BLaER1 (cell line): ENCODE measurements at regions not wholly inside any gene's neighbourhood (a gene's known extent, or its start where the extent isn't known, plus 50 kb on each side); places are given as distances from the start of the nearest gene placed in this dataset.
A peak's percentile ranks its signal among the peaks of the same experiment; 100 is the strongest.

Experiments used
- H3K27ac ChIP-seq: shearing (Covaris generic); formaldehyde crosslinking; 2 replicates; pipeline ENCODE4 v1.8.1; 2022
- H3K27me3 ChIP-seq: shearing (Covaris generic); formaldehyde crosslinking; 2 replicates; pipeline ENCODE4 v1.8.1; 2022
- H3K36me3 ChIP-seq: shearing (Covaris generic); formaldehyde crosslinking; 2 replicates; pipeline ENCODE4 v1.8.1; 2022
- H3K4me1 ChIP-seq: shearing (Covaris generic); formaldehyde crosslinking; 2 replicates; pipeline ENCODE4 v1.8.1; 2022
- H3K4me2 ChIP-seq: shearing (Covaris generic); formaldehyde crosslinking; 2 replicates; pipeline ENCODE4 v1.8.1; 2022
- H3K4me3 ChIP-seq: shearing (Covaris generic); formaldehyde crosslinking; 2 replicates; pipeline ENCODE4 v1.8.1; 2022
- H3K9ac ChIP-seq: shearing (Covaris generic); formaldehyde crosslinking; 2 replicates; pipeline ENCODE4 v1.8.1; 2022
- H3K9me3 ChIP-seq: shearing (Covaris generic); formaldehyde crosslinking; 2 replicates; pipeline ENCODE4 v1.8.1; 2022
- H4K20me1 ChIP-seq: shearing (Covaris generic); formaldehyde crosslinking; 2 replicates; pipeline ENCODE4 v1.8.1; 2022
- Cebpa-rat ChIP-seq: shearing (Covaris generic); IDR thresholded peaks from 2 replicates; pipeline ENCODE4 v1.8.1; 2022

DNA sequence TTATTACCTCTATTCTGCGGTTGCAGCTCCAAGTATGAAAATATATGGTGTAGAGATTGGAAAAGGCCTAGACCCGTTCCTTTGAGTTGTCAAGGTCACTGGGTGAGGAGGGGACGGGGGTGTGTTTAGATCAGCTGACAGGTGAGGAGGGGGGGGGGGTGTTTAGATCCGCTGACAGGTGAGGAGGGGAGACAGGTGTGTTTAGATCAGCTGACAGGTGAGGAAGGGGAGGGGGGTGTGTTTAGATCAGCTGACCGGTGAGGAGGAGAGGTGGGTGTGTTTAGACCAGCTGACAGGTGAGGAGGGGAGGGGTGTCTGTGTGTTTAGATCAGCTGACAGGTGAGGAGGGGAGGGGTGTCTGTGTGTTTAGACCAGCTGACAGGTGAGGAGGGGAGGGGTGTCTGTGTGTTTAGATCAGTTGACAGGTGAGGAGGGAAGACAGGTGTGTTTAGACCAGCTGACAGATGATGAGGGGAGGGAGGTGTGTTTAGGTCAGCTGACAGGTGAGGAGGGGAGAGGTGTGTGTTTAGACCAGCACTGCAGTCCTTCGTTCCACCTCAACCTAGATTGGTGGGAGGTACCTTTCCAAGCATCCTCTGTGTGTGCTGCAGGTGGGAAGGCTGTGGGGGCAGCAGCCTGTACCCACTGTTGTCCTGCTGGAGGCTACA is 655.0 kb upstream of the ADARB2 start:
- Histone ChIP-seq H3K36me3 (no peaks in the 10 kb centered on the region), H3K4me3 (no peak overlapping the region)

DNA sequence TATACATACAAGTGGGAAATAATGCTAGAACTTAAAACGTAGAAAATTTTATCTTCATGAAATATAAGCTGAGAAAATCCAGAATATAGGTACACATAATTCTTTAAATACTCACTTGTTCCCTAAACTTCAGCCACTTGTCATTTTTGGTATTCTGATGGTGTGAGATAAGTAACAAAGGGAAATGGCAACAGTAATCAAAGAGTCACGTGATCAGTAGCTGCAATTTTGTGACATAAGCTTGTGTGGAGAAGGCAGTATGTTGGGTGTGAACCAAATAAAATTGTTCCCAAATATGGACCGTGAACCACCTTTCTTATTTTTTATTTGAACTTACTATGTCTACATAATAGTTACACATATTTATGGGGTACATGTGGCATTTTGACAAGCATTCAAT is 650.3 kb upstream of the ADARB2 start:
- Histone ChIP-seq H3K4me1 (no peaks in the 10 kb centered on the region), H3K4me2 (no peak overlapping the region), H3K36me3 (no peaks in the 10 kb centered on the region), H3K9me3 (peaks cover 12% of the 10 kb centered on the region; the same call in 1 of the 2 replicates), H3K4me3 (no peak overlapping the region), H3K27ac (no peak overlapping the region), H3K27me3 (no peaks in the 10 kb centered on the region), H4K20me1 (no peaks in the 10 kb centered on the region), H3K9ac (no peak overlapping the region)
- TF ChIP-seq Cebpa-rat = no peak

More for the DNA sequence above, 655.0 kb upstream of the ADARB2 start:
- Histone ChIP-seq H3K4me1 (no peaks in the 10 kb centered on the region), H4K20me1 (no peaks in the 10 kb centered on the region), H3K27ac (no peak overlapping the region), H3K27me3 (no peaks in the 10 kb centered on the region), H3K9ac (no peak overlapping the region), H3K9me3 (no peaks in the 10 kb centered on the region), H3K4me2 (no peak overlapping the region)
- TF ChIP-seq Cebpa-rat = no peak

DNA sequence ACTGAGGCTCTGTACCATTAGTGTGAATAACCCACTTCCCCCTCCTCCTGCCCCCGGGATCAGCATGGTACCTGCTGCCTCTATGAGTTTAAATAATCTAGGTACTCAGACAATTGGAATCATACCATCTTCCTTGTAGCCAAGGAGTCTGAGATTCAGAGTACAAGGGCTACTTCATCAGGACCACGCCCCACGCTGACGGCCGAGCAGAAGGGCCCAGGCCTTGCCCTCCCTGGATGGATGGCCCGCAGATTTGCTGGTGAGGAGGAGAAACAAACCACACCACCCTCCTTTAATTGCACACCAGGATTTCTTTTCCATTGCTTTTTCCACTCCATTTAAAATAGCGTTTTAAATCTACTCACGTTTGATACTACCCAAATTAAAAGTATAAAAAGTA is 649.9 kb upstream of the ADARB2 start:
- no peaks in the 10 kb centered on the region for H3K36me3 ChIP-seq
- TF ChIP-seq Cebpa-rat = no peak

DNA sequence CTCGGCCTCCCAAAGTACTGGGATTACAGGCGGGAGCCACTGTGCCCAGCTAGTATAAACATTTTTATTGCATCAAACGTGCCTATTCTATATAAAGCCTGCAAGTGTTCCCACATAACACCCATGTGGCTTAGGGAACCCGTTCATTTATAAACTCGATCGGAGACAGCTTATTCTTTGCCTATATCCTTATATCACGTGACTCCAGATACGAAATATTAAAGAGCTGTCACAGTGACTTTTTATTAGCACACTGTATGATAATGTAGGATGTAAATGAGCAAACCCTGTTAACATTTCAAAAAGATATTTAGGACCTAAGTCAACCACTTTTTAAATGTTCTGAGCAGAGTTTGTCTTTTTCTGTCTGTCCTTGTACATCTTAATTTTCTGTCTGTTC is 642.9 kb upstream of the ADARB2 start:
- Histone ChIP-seq H3K27ac (no peak overlapping the region), H3K4me3 (no peak overlapping the region), H3K9ac (no peak overlapping the region), H3K27me3 (no peaks in the 10 kb centered on the region), H3K9me3 (peaks cover 12% of the 10 kb centered on the region; the same call in 1 of the 2 replicates), H3K4me2 (peak overlapping the region; percentile 11; the same call in 1 of the 2 replicates), H3K4me1 (no peaks in the 10 kb centered on the region; the same call in 1 of the 2 replicates), H3K36me3 (no peaks in the 10 kb centered on the region), H4K20me1 (no peaks in the 10 kb centered on the region)
- TF ChIP-seq Cebpa-rat = no peak

More for the DNA sequence above, 649.9 kb upstream of the ADARB2 start:
- peaks cover 12% of the 10 kb centered on the region; the same call in 1 of the 2 replicates for H3K9me3 ChIP-seq
- no peaks in the 10 kb centered on the region for H3K4me1 ChIP-seq
- H4K20me1 ChIP-seq = no peaks in the 10 kb centered on the region
- no peak overlapping the region for H3K4me2 ChIP-seq
- H3K9ac ChIP-seq = no peak overlapping the region
- H3K4me3 ChIP-seq = no peak overlapping the region
- H3K27ac ChIP-seq = no peak overlapping the region
- H3K27me3 ChIP-seq = no peaks in the 10 kb centered on the region

DNA sequence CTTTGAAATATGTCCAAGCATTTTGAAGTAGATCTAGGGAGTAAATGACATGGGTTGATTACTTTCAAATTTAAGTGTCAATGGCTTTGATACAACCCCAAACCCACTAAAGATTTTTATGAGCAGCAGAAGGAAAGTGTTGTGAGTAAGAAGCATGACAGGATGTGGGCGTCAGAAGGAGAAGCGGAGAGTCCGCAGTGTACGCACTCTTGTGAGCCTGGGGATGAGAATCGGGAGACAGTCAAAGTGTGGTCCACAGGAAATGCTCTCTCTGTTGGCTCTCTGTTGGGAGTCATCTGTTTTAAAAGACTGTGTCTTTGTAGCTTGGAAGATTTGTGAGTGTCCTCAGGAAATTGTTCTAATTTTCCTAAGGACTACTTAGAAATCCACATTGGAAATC is 629.8 kb upstream of the ADARB2 start:
- TF ChIP-seq Cebpa-rat = no peak
- H3K4me1 ChIP-seq = no peaks in the 10 kb centered on the region
- H3K27ac ChIP-seq = no peak overlapping the region
- H3K4me2 ChIP-seq = no peak overlapping the region
- no peaks in the 10 kb centered on the region for H3K27me3 ChIP-seq
- no peaks in the 10 kb centered on the region for H3K36me3 ChIP-seq
- no peak overlapping the region for H3K4me3 ChIP-seq
- no peaks in the 10 kb centered on the region for H4K20me1 ChIP-seq
- H3K9ac ChIP-seq = no peak overlapping the region
- H3K9me3 ChIP-seq = peaks cover 12% of the 10 kb centered on the region

DNA sequence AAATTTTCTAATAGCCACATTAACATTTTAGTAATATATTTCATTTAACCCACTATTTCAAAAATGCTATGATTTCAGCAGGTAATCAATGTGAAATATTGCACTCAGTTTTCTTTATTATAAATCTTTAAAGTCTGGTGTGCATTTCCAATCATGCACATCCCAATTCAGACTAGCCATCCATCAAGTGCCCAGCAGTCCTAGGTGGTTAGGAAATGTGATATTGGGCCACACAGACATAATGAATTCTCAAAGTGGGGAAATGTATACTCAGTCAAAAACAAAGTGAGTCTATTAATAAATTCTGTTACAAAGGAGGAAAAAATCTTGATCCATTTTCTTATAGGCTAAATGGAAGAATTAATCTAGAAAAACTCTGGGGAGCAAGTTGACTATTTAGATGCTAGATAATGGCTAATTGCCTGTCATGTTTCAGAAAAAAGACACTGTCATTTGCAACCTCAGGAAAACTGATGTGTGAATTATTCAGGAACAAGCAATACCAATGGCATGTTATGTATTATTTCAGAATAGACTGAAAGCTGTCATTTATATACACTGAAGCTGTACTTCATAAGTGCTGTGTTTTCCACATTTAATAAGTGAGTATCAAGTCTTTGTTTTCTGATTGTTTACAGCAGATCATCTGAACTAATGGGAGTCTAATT is 629.1 kb upstream of the ADARB2 start:
- no peak overlapping the region for H3K27ac ChIP-seq
- H3K27me3 ChIP-seq = no peaks in the 10 kb centered on the region
- no peak overlapping the region for H3K9ac ChIP-seq
- peaks cover 12% of the 10 kb centered on the region for H3K9me3 ChIP-seq
- H3K4me2 ChIP-seq = no peak overlapping the region
- no peaks in the 10 kb centered on the region for H3K4me1 ChIP-seq
- H4K20me1 ChIP-seq = no peaks in the 10 kb centered on the region
- no peaks in the 10 kb centered on the region for H3K36me3 ChIP-seq
- no peak overlapping the region for H3K4me3 ChIP-seq
- no peak for TF ChIP-seq Cebpa-rat

DNA sequence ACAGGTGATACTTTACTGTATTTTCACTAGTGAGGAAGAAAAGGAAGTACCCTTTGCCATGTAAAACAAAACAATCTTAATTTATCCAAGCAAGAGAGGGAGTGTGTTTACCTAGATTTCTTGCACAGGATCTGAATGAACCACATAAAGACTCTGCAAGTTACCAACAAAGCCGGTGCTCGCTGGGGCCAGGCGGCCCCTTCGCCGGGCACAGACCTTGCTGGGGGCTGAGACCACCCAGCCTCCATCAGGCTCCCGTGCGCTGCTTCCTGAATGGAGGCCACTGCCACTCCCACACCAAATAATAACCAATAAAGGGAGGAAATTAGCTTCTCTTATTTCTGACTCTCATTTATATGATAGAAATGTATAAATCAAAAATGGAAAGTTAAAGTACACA is 625.0 kb upstream of the ADARB2 start:
- Histone ChIP-seq H3K36me3 (no peaks in the 10 kb centered on the region), H3K27me3 (no peaks in the 10 kb centered on the region), H3K4me2 (no peak overlapping the region), H3K4me3 (no peak overlapping the region), H4K20me1 (no peaks in the 10 kb centered on the region), H3K9me3 (0 out of 2 replicates have a peak, but pooled peaks cover 7% of the 10 kb centered on the region), H3K9ac (no peak overlapping the region), H3K4me1 (no peaks in the 10 kb centered on the region), H3K27ac (no peak overlapping the region)
- TF ChIP-seq Cebpa-rat = no peak

DNA sequence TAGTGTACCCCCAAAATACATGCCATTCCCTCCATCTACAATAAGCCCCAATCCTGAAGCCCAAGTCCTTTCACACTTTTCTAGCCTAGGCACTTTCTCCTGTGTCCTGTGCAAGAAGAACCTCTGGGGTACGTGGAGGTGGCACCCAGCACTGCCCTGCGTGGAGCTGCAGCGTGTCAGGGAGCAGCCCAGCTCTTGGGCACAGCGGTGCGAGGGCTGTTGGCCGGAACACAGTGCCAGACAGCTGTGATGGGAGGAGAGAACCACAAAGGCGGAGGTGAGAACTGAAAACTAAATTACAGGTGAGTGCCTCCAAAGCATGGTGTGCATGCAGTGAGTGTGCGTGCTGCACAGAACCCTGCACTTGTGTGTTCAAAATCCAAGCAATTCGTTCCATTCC is 621.3 kb upstream of the ADARB2 start:
- Histone ChIP-seq H4K20me1 (no peaks in the 10 kb centered on the region), H3K9me3 (0 out of 2 replicates have a peak, but pooled peaks cover 7% of the 10 kb centered on the region), H3K4me2 (no peak overlapping the region), H3K27me3 (no peaks in the 10 kb centered on the region), H3K36me3 (no peaks in the 10 kb centered on the region), H3K27ac (no peak overlapping the region), H3K4me1 (no peaks in the 10 kb centered on the region), H3K4me3 (no peak overlapping the region), H3K9ac (no peak overlapping the region)
- no peak for TF ChIP-seq Cebpa-rat

DNA sequence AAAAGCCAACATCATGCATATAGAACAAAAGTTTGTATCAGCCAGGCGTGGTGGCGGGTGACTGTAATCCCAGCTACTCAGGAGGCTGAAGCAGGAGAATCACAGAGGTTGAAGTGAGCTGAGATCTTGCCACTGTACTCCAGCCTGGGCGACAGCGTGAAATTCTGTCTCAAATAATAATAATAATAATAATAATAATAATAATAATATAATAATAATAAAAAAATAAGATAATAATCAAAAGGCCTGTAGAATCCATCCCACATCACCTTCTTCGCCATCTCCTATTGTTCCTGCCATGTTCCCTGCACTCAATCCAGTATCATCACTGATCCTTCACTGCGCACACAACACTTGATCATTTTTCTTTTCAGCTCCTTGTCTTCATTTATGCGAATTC is 619.3 kb upstream of the ADARB2 start:
- TF ChIP-seq Cebpa-rat = no peak
- no peaks in the 10 kb centered on the region for H3K36me3 ChIP-seq
- H3K9ac ChIP-seq = no peak overlapping the region
- 0 out of 2 replicates have a peak, but pooled peaks cover 7% of the 10 kb centered on the region for H3K9me3 ChIP-seq
- no peaks in the 10 kb centered on the region for H3K4me1 ChIP-seq
- no peak overlapping the region for H3K4me3 ChIP-seq
- no peak overlapping the region for H3K27ac ChIP-seq
- no peaks in the 10 kb centered on the region for H4K20me1 ChIP-seq
- H3K4me2 ChIP-seq = no peak overlapping the region
- no peaks in the 10 kb centered on the region for H3K27me3 ChIP-seq

DNA sequence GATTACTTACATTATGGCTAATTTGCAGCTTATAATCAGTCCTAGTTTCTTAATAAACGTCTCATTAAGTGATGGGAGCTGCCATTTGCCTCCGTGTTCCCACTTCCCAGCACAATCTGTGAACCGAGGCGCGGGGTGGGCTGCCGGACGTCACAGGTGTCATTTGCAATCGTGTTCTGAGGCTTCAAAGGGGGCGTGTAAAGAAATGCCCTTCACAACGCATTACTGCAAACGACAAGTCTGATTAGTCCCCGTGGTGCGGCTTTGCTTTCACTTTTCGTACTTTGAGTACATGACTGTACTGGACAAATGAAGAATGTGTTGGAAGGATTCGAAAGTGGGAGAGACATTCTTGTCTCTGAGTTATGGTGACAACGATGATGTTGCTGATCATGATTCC is 614.2 kb upstream of the ADARB2 start:
- no peaks in the 10 kb centered on the region for H3K4me1 ChIP-seq
- no peak overlapping the region for H3K9ac ChIP-seq
- H3K27me3 ChIP-seq = no peaks in the 10 kb centered on the region
- H3K4me3 ChIP-seq = no peak overlapping the region
- H4K20me1 ChIP-seq = no peaks in the 10 kb centered on the region
- no peaks in the 10 kb centered on the region for H3K36me3 ChIP-seq
- no peak for TF ChIP-seq Cebpa-rat
- H3K4me2 ChIP-seq = no peak overlapping the region
- H3K27ac ChIP-seq = no peak overlapping the region
- H3K9me3 ChIP-seq = no peaks in the 10 kb centered on the region
